ENCODE measurements at regions not wholly inside any gene's neighbourhood (a gene's known extent, or its start where the extent isn't known, plus 50 kb on each side); places are given as distances from the start of the nearest gene placed in this dataset.

- H4K8ac ChIP-seq (ENCODE audit: extremely low read depth, insufficient read depth, low read length): no peak overlapping the region
- no peak for FAIRE-seq
- TF ChIP-seq JUN (IDR thresholded peaks at IDR 0.05; ENCODE audit: low read depth, low read length) (no peak), BACH1 (IDR thresholded peaks at IDR 0.05; ENCODE audit: low read length) (no peak), RFX5 (IDR thresholded peaks at IDR 0.05; ENCODE audit: borderline replicate concordance, low read depth, low read length) (no peak), RBBP5 (IDR thresholded peaks at IDR 0.05; ENCODE audit: borderline replicate concordance, low read depth, low read length) (no peak), HDAC2 (IDR thresholded peaks at IDR 0.05; ENCODE audit: borderline replicate concordance in 1 of 2, low read depth in 2 of 2, low read length in 2 of 2) (no peak), GABPA (IDR thresholded peaks at IDR 0.05; ENCODE audit: borderline replicate concordance, insufficient read depth, low read length) (no peak), POLR2A (IDR thresholded peaks at IDR 0.05; ENCODE audit: control extremely low read depth in 1 of 2, low read depth in 2 of 2, low read length in 2 of 2) (no peak), EZH2 (IDR thresholded peaks at IDR 0.05; ENCODE audit: low read depth, low read length, severe bottlenecking) (no peak), E2F6 (IDR thresholded peaks at IDR 0.05) (no peak), CTBP2 (IDR thresholded peaks at IDR 0.05; ENCODE audit: borderline replicate concordance, insufficient read depth, insufficient read length, low read length) (no peak), CREB1 (IDR thresholded peaks at IDR 0.05) (no peak), RXRA (IDR thresholded peaks at IDR 0.05; ENCODE audit: insufficient read depth, low read depth, low read length) (no peak)
Observed at GRCh38 chr21:26641062-26641461, 68.0 kb upstream of the CYYR1 start.

More at GRCh38 chr21:26641062-26641461, 68.0 kb upstream of the CYYR1 start:
- DNase-seq (ENCODE audit: low read depth in 1 of 2, low spot score in 2 of 2): no peak
- Histone ChIP-seq H2BK20ac (ENCODE audit: low read length) (no peak overlapping the region), H3K23ac (ENCODE audit: insufficient read length) (no peak overlapping the region), H4K91ac (replicated peaks; ENCODE audit: insufficient read length, low read length) (no peak overlapping the region), H3K9me3 (ENCODE audit: insufficient read depth in 2 of 2, low read depth in 1 of 2, low read length in 1 of 2) (no peaks in the 10 kb centered on the region), H3K18ac (ENCODE audit: extremely low read depth, low read length) (no peak overlapping the region), H3K4me1 (replicated peaks in 1 of 4; ENCODE audit: control insufficient read depth in 3 of 4, insufficient read depth in 4 of 4, low read length in 3 of 4) (no peaks in the 10 kb centered on the region), H3K14ac (ENCODE audit: insufficient read length) (no peak overlapping the region), H3K36me3 (ENCODE audit: control insufficient read depth in 2 of 4, insufficient read depth in 4 of 4, low read length in 3 of 4) (no peaks in the 10 kb centered on the region), H2AFZ (ENCODE audit: low read length) (no peak overlapping the region), H3K56ac (replicated peaks; ENCODE audit: insufficient read length, low read depth, low read length) (no peak overlapping the region), H2BK5ac (ENCODE audit: low read depth, low read length) (no peak overlapping the region), H3K9ac (replicated peaks in 1 of 4; ENCODE audit: extremely low read depth in 1 of 4, low read depth in 3 of 4, low read length in 3 of 4) (no peak overlapping the region), H3K4me3 (ENCODE audit: extremely low read depth in 1 of 4, insufficient read depth in 2 of 4, low read depth in 3 of 4, low read length in 4 of 4) (no peak overlapping the region), H4K5ac (ENCODE audit: insufficient read length, low read depth, low read length) (no peak overlapping the region), H2BK120ac (replicated peaks; ENCODE audit: low read depth, low read length) (no peak overlapping the region), H3K4ac (replicated peaks; ENCODE audit: insufficient read length, low read depth, low read length) (no peak overlapping the region), H2AK5ac (ENCODE audit: low read depth, low read length) (no peak overlapping the region), H2BK15ac (ENCODE audit: low read length) (no peak overlapping the region), H2BK12ac (ENCODE audit: low read depth, low read length) (no peak overlapping the region), H4K20me1 (replicated peaks in 1 of 2; ENCODE audit: control insufficient read depth in 1 of 2, insufficient read depth in 2 of 2, low read length in 2 of 2) (peaks cover 0 to 1% of the 10 kb centered on the region in 2 experiments), H3K23me2 (ENCODE audit: low read depth, low read length) (no peaks in the 10 kb centered on the region), H3K27ac (ENCODE audit: low read depth, low read length) (no peak overlapping the region), H3K27me3 (replicated peaks in 1 of 4; ENCODE audit: control insufficient read depth in 3 of 4, extremely low read depth in 1 of 4, insufficient read depth in 3 of 4, low read length in 3 of 4) (peaks cover 0 to 2% (median 0%) of the 10 kb centered on the region in 4 experiments; a peak in 1 of 7 replicates), H3K4me2 (ENCODE audit: insufficient read depth in 1 of 2, low read depth in 2 of 2, low read length in 2 of 2) (no peak overlapping the region), H3K79me2 (ENCODE audit: control insufficient read depth in 1 of 2, insufficient read depth in 2 of 2, low read length in 2 of 2) (no peaks in the 10 kb centered on the region), H3K79me1 (ENCODE audit: low read depth, low read length) (no peaks in the 10 kb centered on the region)
- 54% methylated on average over 1 of the region's 1 CpG; no CpG with 5 or more reads in 1 of the 2 experiments for WGBS, 2 experiments (ENCODE audit: extremely low coverage in 1 of 2, insufficient coverage in 1 of 2, insufficient read length in 1 of 2, insufficient replicate concordance in 2 of 2, low coverage in 1 of 2, low lambda C conversion rate in 2 of 2, missing lambda C conversion rate in 1 of 2)
- ChIA-PET POLR2A (ENCODE audit: partially characterized antibody) (no interaction called here), CTCF (ENCODE audit: partially characterized antibody) (no interaction called here)

All from H1 (cell line).